Astrocyte of the cerebellum (primary cell): ENCODE measurements at regions not wholly inside any gene's neighbourhood (a gene's known extent, or its start where the extent isn't known, plus 50 kb on each side); places are given as distances from the start of the nearest gene placed in this dataset.

Experiments
- DNase-seq: peaks from one replicate; pipeline ENCODE4 v3.0.0-alpha.2; 2011; ENCODE audit warnings: low read depth
- H3K4me3 ChIP-seq: 2 replicates; pipeline ENCODE4 v1.5.1; 2011; ENCODE audit warnings: mild to moderate bottlenecking, low read depth, low read length, moderate library complexity
- CTCF ChIP-seq: IDR thresholded peaks from 2 replicates; pipeline ENCODE4 v1.5.1; 2012; ENCODE audit warnings: low read length, low read depth, moderate library complexity, mild to moderate bottlenecking; ENCODE audit errors: missing control alignments
- in situ Hi-C: cut with HindIII; loops from 2 replicates; pipeline ENCODE4 v1.10.0; 2017; ENCODE audit warnings: low sequenced_read_pairs

GRCh38 chr3:42014458-42014920, 52.6 kb upstream of the ULK4 start:
- peak overlapping the region; percentile 85 for H3K4me3 ChIP-seq
- no peak for DNase-seq
- in situ Hi-C loops: loop anchor here (5.0 kb wide), 1 partner anchor 88 kb away; no protein-coding TSS in a partner anchor
- TF ChIP-seq CTCF: no peak

DNA sequence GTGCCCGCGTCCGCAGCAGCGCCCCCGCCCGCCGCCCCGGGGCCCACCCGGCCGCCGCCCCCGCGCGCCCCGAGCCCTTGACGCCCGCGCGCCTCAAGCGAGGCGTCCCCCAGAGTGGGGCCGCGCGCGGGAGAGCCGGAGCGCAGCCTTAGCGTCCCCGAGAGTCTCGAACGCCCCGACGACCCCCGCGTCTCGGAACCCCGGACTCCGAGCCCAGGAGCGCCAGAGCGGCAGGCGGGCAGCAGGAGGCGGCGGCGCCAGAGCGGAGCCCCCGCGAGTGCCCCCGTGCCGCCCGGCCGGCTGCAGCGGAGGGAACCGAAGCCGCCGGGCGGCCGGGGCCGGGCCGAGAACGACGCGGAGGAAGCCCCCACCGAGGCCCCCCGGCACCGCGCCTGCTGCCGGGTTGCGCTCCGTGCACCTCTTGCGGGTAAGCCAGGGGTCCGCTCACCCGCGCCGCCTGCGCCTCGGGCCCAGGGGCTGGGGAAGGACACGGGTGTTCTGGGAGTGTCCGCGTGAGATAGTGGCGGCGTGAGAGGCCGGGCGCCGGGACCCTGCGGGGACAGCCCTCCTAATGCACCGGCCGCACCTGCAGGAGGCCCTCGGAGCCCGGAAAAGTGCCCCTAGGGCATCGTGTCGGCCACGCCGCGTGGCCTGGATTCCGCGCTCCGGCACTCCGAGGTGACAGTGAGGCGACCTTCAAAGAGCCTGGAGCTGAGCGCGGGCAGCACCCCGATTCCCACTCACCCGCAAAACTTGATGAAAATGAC, 52.0 kb upstream of the ULK4 start:
- no peak for DNase-seq
- TF ChIP-seq CTCF: no peak
- in situ Hi-C loops: loop anchor here (5.0 kb wide), 1 partner anchor 88 kb away; no protein-coding TSS in a partner anchor
- peak overlapping the region; percentile 85 for H3K4me3 ChIP-seq

DNA sequence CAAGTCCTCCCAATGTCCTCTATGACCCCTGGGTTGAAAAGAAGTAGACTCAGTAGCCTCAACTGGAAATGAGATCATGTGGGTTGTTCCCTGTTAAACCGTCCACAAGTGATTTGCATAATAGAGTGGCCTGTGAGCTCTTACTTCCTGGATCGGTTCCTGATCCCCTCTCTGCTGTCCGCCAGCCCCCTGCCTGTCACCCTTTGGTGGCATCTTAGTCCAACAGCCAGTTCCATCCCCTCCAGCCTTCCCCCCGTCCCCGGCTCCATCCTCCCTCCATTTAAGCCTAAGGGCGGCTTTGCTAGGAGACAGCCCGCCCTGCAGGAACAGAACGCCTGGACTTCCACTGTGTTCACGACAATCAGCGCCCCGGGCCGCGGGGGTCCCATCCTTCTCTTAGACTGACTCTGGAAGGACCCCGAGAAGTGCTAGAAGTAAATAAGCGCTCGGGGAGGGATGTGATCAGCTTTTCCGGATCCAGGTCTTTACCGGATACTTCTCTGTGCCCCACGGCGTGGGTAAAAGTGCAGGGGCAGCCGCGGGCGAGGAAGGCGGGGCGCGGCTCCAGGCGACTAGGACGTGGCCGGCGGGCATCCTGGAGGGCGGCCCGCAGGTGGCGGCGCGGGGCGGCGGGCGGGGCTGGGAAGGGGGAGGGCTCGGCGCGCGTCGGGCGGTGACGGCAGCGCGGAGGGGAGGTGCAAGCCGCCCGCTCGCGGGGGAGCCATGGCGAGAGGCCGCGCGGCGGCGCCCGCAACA, 51.2 kb upstream of the ULK4 start:
- no peak for TF ChIP-seq CTCF
- peak overlapping the region; percentile 85 for H3K4me3 ChIP-seq
- no peak for DNase-seq
- in situ Hi-C loops: loop anchor here (5.0 kb wide), 1 partner anchor 89 kb away; no protein-coding TSS in a partner anchor

DNA sequence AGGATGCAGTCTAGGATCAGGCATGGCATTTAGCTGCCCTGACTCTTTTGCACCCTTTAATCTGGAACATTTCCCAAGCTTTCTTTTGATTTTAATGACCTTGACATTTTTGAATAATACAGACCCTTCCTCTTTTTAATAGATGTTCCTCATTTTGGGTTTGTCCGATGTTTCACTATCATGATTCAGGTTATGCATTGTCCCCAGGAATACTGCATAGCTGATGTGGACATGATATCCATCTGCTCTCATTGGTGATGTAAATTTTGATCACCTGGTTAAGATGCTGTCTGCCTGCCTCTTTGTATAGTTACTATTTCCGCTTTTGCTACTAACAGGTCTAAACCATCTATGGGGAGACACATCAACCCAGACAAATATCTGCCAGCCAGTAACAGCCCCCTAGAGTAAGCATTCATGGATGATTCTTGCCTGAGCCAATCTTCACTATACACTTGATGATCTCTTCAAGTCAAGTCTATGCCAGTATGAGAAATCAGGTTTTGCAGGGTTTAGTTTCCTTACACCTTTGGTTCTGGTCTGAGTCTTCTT, 50.6 kb upstream of the ULK4 start:
- DNase-seq: no peak
- in situ Hi-C loops: loop anchor here (5.0 kb wide), 1 partner anchor 90 kb away; no protein-coding TSS in a partner anchor
- H3K4me3 ChIP-seq: no peak overlapping the region
- no peak for TF ChIP-seq CTCF
